ENCODE measurements at regions not wholly inside any gene's neighbourhood (a gene's known extent, or its start where the extent isn't known, plus 50 kb on each side); places are given as distances from the start of the nearest gene placed in this dataset.

GRCh38 chrX:150164971-150165600, 198.0 kb upstream of the MAMLD1 start:
- DNase-seq (ENCODE audit: low read depth) = no peak

GRCh38 chrX:150165776-150166610, 197.1 kb upstream of the MAMLD1 start:
- no peak for DNase-seq (ENCODE audit: low read depth)

- DNase-seq (ENCODE audit: low read depth) = no peak
Measured at GRCh38 chrX:150167482-150168324, 195.4 kb upstream of the MAMLD1 start.

- DNase-seq (ENCODE audit: low read depth) = no peak
Measured at GRCh38 chrX:150182161-150182560, 181.0 kb upstream of the MAMLD1 start.

- no peak for DNase-seq (ENCODE audit: low read depth)
Measured at GRCh38 chrX:150184491-150184890, 178.6 kb upstream of the MAMLD1 start.

GRCh38 chrX:150185766-150186165, 177.4 kb upstream of the MAMLD1 start:
- no peak for DNase-seq (ENCODE audit: low read depth)

- no peak for DNase-seq (ENCODE audit: low read depth)
Measured at GRCh38 chrX:150192816-150193215, 170.3 kb upstream of the MAMLD1 start.

GRCh38 chrX:150196285-150196684, 166.8 kb upstream of the MAMLD1 start:
- no peak for DNase-seq (ENCODE audit: low read depth)

GRCh38 chrX:150197388-150197787, 165.7 kb upstream of the MAMLD1 start:
- DNase-seq (ENCODE audit: low read depth) = no peak

GRCh38 chrX:150198776-150199175, 164.3 kb upstream of the MAMLD1 start:
- no peak for DNase-seq (ENCODE audit: low read depth)

- DNase-seq (ENCODE audit: low read depth) = no peak
Measured at GRCh38 chrX:150199181-150199580, 163.9 kb upstream of the MAMLD1 start.

GRCh38 chrX:150199803-150200202, 163.3 kb upstream of the MAMLD1 start:
- no peak for DNase-seq (ENCODE audit: low read depth)

GRCh38 chrX:150200361-150200760, 162.8 kb upstream of the MAMLD1 start:
- DNase-seq (ENCODE audit: low read depth) = no peak

GRCh38 chrX:150200820-150201287, 162.3 kb upstream of the MAMLD1 start:
- DNase-seq (ENCODE audit: low read depth) = no peak

GRCh38 chrX:150201391-150201790, 161.7 kb upstream of the MAMLD1 start:
- DNase-seq (ENCODE audit: low read depth) = no peak

GRCh38 chrX:150201841-150202240, 161.3 kb upstream of the MAMLD1 start:
- DNase-seq (ENCODE audit: low read depth) = no peak

GRCh38 chrX:150202641-150203247, 160.4 kb upstream of the MAMLD1 start:
- DNase-seq (ENCODE audit: low read depth) = no peak

- DNase-seq (ENCODE audit: low read depth) = no peak
Measured at GRCh38 chrX:150203248-150203645, 159.9 kb upstream of the MAMLD1 start.

GRCh38 chrX:150205011-150205410, 158.1 kb upstream of the MAMLD1 start:
- DNase-seq (ENCODE audit: low read depth) = no peak

- no peak for DNase-seq (ENCODE audit: low read depth)
Measured at GRCh38 chrX:150207733-150208132, 155.4 kb upstream of the MAMLD1 start.

- DNase-seq (ENCODE audit: low read depth) = no peak
Measured at GRCh38 chrX:150211988-150212387, 151.1 kb upstream of the MAMLD1 start.
